ENCODE measurements at regions not wholly inside any gene's neighbourhood (a gene's known extent, or its start where the extent isn't known, plus 50 kb on each side); places are given as distances from the start of the nearest gene placed in this dataset.
"Not testable (repeated sequence)": the region's sequence is repeated elsewhere in the genome, so short reads cannot be mapped to it uniquely, and the experiment has no call there.

DNA sequence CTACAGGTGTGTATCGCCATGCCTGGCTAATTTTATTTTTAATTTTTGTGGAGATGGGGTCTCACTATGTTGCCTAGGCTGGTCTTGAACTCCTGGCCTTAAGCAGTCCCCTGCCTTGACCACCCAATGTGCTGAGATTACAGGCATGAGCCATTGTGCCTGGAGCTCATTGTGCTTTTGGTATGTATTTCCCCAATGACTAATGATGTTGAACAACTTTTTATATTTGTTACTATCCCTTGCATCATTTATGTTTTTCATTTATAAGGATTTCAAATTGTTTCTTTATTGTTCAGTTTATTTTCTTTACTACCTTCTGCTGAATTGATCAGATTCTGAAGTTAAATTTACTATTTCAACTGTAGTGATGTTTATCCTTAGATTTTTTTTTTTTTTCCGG, 199.7 kb downstream of the CEP135 start:
- Mint-ChIP-seq H3K27ac (no peak overlapping the region), H3K27me3 (ENCODE audit: low read depth) (peaks cover 13% of the 10 kb centered on the region), H3K9me3 (no peaks in the 10 kb centered on the region), H3K36me3 (ENCODE audit: insufficient read depth in 2 of 2) (no peaks in the 10 kb centered on the region), H3K4me1 (ENCODE audit: low read depth) (no peaks in the 10 kb centered on the region), H3K4me3 (no peak overlapping the region)
- ATAC-seq (replicated peaks in 1 of 2) (no peak), DNase-seq (no peak)

- peaks cover 13% of the 10 kb centered on the region for H3K27me3 Mint-ChIP-seq (ENCODE audit: low read depth)
- no peaks in the 10 kb centered on the region for H3K9me3 Mint-ChIP-seq
- ATAC-seq (replicated peaks in 1 of 2) (no peak), DNase-seq (no peak)
- H3K4me1 Mint-ChIP-seq (ENCODE audit: low read depth): no peaks in the 10 kb centered on the region
- no peak overlapping the region for H3K27ac Mint-ChIP-seq
- H3K4me3 Mint-ChIP-seq: no peak overlapping the region
- no peaks in the 10 kb centered on the region for H3K36me3 Mint-ChIP-seq (ENCODE audit: insufficient read depth in 2 of 2)
These were observed 198.6 kb downstream of the CEP135 start for GRCh38 chr4:56147371-56147770.

GRCh38 chr4:56146956-56147355, 198.2 kb downstream of the CEP135 start:
- Mint-ChIP-seq H3K9me3 (no peaks in the 10 kb centered on the region), H3K4me1 (ENCODE audit: low read depth) (no peaks in the 10 kb centered on the region), H3K27ac (no peak overlapping the region), H3K36me3 (ENCODE audit: insufficient read depth in 2 of 2) (no peaks in the 10 kb centered on the region), H3K27me3 (ENCODE audit: low read depth) (peaks cover 13% of the 10 kb centered on the region), H3K4me3 (no peak overlapping the region)
- DNase-seq: no peak
- no peak for ATAC-seq (replicated peaks in 1 of 2)

GRCh38 chr4:56142088-56142487, 193.3 kb downstream of the CEP135 start:
- no peaks in the 10 kb centered on the region for H3K4me1 Mint-ChIP-seq (ENCODE audit: low read depth)
- H3K36me3 Mint-ChIP-seq (ENCODE audit: insufficient read depth in 2 of 2): no peaks in the 10 kb centered on the region
- no peak overlapping the region for H3K4me3 Mint-ChIP-seq
- no peak overlapping the region for H3K27ac Mint-ChIP-seq
- ATAC-seq (replicated peaks in 1 of 2) (no peak), DNase-seq (no peak)
- no peaks in the 10 kb centered on the region for H3K9me3 Mint-ChIP-seq
- H3K27me3 Mint-ChIP-seq (ENCODE audit: low read depth): peaks cover 8% of the 10 kb centered on the region

DNA sequence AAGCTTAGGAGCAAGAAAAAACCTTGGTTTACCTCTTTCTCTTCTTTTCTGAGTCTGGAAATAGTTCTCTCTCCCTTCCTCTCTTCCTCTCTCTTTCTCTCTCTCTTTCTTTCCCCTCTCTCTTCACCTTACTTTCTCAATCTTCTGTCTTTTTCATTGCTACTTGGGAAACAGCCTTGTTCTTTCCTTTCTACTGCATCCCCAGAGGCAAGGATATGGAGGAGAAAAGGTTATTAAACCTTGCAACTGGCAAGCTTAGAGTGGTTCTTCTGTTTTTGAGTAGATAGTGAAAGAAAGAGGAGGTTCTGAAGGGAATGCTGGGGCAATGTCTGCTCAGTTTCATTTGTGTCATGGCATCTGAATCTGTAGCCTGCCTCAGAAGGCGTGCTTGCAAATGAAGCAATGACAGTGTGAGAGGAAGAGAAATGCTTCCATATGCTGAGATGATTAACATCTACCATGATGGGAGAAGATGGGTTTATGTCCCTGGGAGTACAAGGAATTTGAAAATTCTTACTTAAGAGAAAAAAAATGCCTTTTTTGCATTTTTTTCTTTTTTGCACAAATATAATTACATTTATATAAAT, 190.6 kb downstream of the CEP135 start:
- H3K36me3 Mint-ChIP-seq (ENCODE audit: insufficient read depth in 2 of 2): no peaks in the 10 kb centered on the region
- H3K4me1 Mint-ChIP-seq (ENCODE audit: low read depth): no peaks in the 10 kb centered on the region
- no peaks in the 10 kb centered on the region for H3K9me3 Mint-ChIP-seq
- H3K27me3 Mint-ChIP-seq (ENCODE audit: low read depth): peaks cover 8% of the 10 kb centered on the region
- no peak overlapping the region for H3K27ac Mint-ChIP-seq
- DNase-seq (no peak), ATAC-seq (replicated peaks in 1 of 2) (no peak)
- H3K4me3 Mint-ChIP-seq: no peak overlapping the region

GRCh38 chr4:56134834-56135233, 186.1 kb downstream of the CEP135 start:
- H3K27me3 Mint-ChIP-seq (ENCODE audit: low read depth); H3K27ac Mint-ChIP-seq; H3K4me3 Mint-ChIP-seq; ATAC-seq (replicated peaks in 1 of 2); H3K4me1 Mint-ChIP-seq (ENCODE audit: low read depth); DNase-seq; H3K36me3 Mint-ChIP-seq (ENCODE audit: insufficient read depth in 2 of 2); H3K9me3 Mint-ChIP-seq: not testable (repeated sequence)

DNA sequence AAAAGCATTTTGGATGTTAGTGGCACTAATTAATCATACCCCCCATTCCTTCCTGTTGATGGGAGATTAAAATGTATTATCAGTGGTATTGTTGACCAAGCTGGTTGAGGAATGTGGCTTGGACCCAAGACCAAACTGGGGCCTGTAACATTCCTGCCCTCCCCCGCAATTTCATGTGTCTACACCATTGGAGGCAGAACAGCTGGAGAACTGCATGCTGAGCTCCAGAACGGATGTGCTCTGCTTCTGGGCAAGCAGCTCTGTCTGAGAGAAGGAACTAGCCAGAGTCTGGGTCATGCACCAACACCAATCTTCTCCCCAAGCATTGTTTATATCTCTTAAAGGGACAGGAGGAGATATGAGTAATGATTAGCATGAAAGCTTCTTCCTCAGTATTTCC, 185.5 kb downstream of the CEP135 start:
- H3K27ac Mint-ChIP-seq: no peak overlapping the region
- no peak for ATAC-seq (replicated peaks in 1 of 2)
- DNase-seq: no peak
- H3K36me3 Mint-ChIP-seq (ENCODE audit: insufficient read depth in 2 of 2): no peaks in the 10 kb centered on the region
- no peak overlapping the region for H3K4me3 Mint-ChIP-seq
- no peaks in the 10 kb centered on the region for H3K27me3 Mint-ChIP-seq (ENCODE audit: low read depth)
- H3K4me1 Mint-ChIP-seq (ENCODE audit: low read depth): no peaks in the 10 kb centered on the region
- no peaks in the 10 kb centered on the region for H3K9me3 Mint-ChIP-seq

GRCh38 chr4:56132835-56133234, 184.1 kb downstream of the CEP135 start:
- H3K4me3 Mint-ChIP-seq: no peak overlapping the region
- DNase-seq: no peak
- no peak for ATAC-seq (replicated peaks in 1 of 2)
- H3K9me3 Mint-ChIP-seq: no peaks in the 10 kb centered on the region
- no peaks in the 10 kb centered on the region for H3K4me1 Mint-ChIP-seq (ENCODE audit: low read depth)
- H3K36me3 Mint-ChIP-seq (ENCODE audit: insufficient read depth in 2 of 2): no peaks in the 10 kb centered on the region
- H3K27me3 Mint-ChIP-seq (ENCODE audit: low read depth): peaks cover 5% of the 10 kb centered on the region
- H3K27ac Mint-ChIP-seq: no peak overlapping the region

DNA sequence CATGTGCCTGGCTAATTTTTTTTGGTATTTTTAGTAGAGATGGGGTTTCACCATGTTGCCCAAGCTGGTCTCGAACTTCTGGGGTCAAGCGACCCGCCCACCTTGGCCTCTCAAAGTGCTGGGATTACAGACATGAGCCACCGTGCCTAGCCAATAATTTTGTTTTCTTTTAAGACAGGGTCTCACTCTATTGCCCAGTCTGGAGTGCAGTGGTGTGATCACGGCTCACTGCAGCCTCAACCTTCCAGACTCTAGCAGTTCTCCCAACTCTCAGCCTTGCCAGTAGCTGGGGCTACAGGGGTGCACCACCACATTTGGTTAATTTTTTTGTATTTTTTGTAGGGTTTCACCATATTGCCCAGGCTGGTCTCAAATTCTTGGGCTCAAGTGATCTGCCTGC, 183.4 kb downstream of the CEP135 start:
- not testable (repeated sequence) for H3K4me1 Mint-ChIP-seq (ENCODE audit: low read depth); ATAC-seq (replicated peaks in 1 of 2); DNase-seq; H3K36me3 Mint-ChIP-seq (ENCODE audit: insufficient read depth in 2 of 2); H3K4me3 Mint-ChIP-seq; H3K27ac Mint-ChIP-seq; H3K27me3 Mint-ChIP-seq (ENCODE audit: low read depth); H3K9me3 Mint-ChIP-seq

- Mint-ChIP-seq H3K4me1 (ENCODE audit: low read depth) (no peaks in the 10 kb centered on the region), H3K27me3 (ENCODE audit: low read depth) (peaks cover 21% of the 10 kb centered on the region), H3K27ac (no peak overlapping the region), H3K4me3 (no peak overlapping the region), H3K36me3 (ENCODE audit: insufficient read depth in 2 of 2) (no peaks in the 10 kb centered on the region), H3K9me3 (no peaks in the 10 kb centered on the region)
- ATAC-seq (replicated peaks in 1 of 2): no peak
- no peak for DNase-seq
These were observed 181.9 kb downstream of the CEP135 start for GRCh38 chr4:56130606-56131155.

DNA sequence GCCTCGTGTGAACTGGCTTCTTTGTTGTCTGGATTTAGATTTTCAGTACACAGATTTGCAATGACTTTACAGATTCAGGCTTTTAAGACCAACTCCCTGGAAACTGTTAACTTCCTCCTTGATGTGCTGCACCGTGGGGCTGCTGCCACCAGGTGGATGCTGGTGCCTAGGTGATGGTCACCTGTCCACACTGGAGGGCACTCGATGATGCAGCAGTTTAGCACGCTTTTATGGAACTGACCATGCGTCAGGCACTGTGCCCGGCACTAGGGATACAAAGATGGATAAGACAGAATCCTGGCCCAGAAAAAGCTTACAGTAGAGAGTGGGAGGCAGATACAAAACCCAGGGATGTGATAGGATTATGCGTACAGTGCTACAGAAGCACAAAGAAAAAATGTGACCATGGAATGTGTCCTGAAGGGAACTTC, 180.7 kb downstream of the CEP135 start:
- H3K4me1 Mint-ChIP-seq (ENCODE audit: low read depth): no peaks in the 10 kb centered on the region
- no peak overlapping the region for H3K27ac Mint-ChIP-seq
- no peaks in the 10 kb centered on the region for H3K36me3 Mint-ChIP-seq (ENCODE audit: insufficient read depth in 2 of 2)
- H3K4me3 Mint-ChIP-seq: no peak overlapping the region
- peaks cover 21% of the 10 kb centered on the region for H3K27me3 Mint-ChIP-seq (ENCODE audit: low read depth)
- peak in 1 of 2 donors; percentile 36 for ATAC-seq (replicated peaks in 1 of 2)
- no peaks in the 10 kb centered on the region for H3K9me3 Mint-ChIP-seq
- peak; percentile 8 to 16 for DNase-seq

GRCh38 chr4:56128213-56128612, 179.5 kb downstream of the CEP135 start:
- H3K27me3 Mint-ChIP-seq (ENCODE audit: low read depth): peaks cover 21% of the 10 kb centered on the region

GRCh38 chr4:56127716-56128115, 179.0 kb downstream of the CEP135 start:
- H3K4me1 Mint-ChIP-seq (ENCODE audit: low read depth): no peaks in the 10 kb centered on the region
- DNase-seq: no peak
- H3K4me3 Mint-ChIP-seq: no peak overlapping the region
- H3K27me3 Mint-ChIP-seq (ENCODE audit: low read depth): peaks cover 21% of the 10 kb centered on the region
- no peaks in the 10 kb centered on the region for H3K36me3 Mint-ChIP-seq (ENCODE audit: insufficient read depth in 2 of 2)
- H3K27ac Mint-ChIP-seq: no peak overlapping the region
- no peak for ATAC-seq (replicated peaks in 1 of 2)
- no peaks in the 10 kb centered on the region for H3K9me3 Mint-ChIP-seq

More at GRCh38 chr4:56128213-56128612, 179.5 kb downstream of the CEP135 start:
- Mint-ChIP-seq H3K27ac (no peak overlapping the region), H3K4me1 (ENCODE audit: low read depth) (no peaks in the 10 kb centered on the region), H3K36me3 (ENCODE audit: insufficient read depth in 2 of 2) (no peaks in the 10 kb centered on the region), H3K4me3 (no peak overlapping the region), H3K9me3 (no peaks in the 10 kb centered on the region)
- no peak for ATAC-seq (replicated peaks in 1 of 2)
- DNase-seq: no peak

DNA sequence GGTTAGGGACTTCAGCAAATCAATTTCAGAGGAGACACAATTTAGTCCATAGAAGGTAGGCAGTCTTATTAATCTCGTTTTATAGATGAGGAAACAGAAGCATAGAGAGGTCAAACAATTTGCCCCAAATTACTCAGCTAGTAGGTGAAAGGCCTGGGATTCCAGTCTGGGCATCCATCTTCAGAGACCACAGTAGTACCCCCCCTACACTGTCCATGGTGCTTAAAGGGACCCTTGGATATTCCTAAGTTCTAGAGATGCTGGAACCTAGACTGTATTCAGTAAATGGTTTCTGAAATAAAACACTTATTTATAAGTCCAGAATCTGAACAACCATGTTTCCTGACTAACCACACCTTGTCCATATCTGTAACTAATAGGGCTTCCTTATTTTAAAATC, 174.8 kb downstream of the CEP135 start:
- H3K36me3 Mint-ChIP-seq (ENCODE audit: insufficient read depth in 2 of 2): no peaks in the 10 kb centered on the region
- H3K27me3 Mint-ChIP-seq (ENCODE audit: low read depth): peaks cover 21% of the 10 kb centered on the region
- no peaks in the 10 kb centered on the region for H3K9me3 Mint-ChIP-seq
- no peaks in the 10 kb centered on the region for H3K4me1 Mint-ChIP-seq (ENCODE audit: low read depth)
- ATAC-seq (replicated peaks in 1 of 2) (no peak), DNase-seq (no peak)
- no peak overlapping the region for H3K4me3 Mint-ChIP-seq
- H3K27ac Mint-ChIP-seq: no peak overlapping the region

All from activated T-cell treated with anti-CD3 and anti-CD28 coated beads, Interleukin-2, amount 50 U/mL, for 72 hours (primary cell).